PC-9 (cell line): ENCODE measurements at regions not wholly inside any gene's neighbourhood (a gene's known extent, or its start where the extent isn't known, plus 50 kb on each side); places are given as distances from the start of the nearest gene placed in this dataset.

Experiments
- BruUV-seq: library from RNA; stranded (reverse); fragments of 400-500 nt; replicated peaks from 2 replicates; lab custom pipeline; 2021; lab: Mats Ljungman, UMichigan
- CTCF ChIA-PET: fragments of 300-600 bp; sonication (Branson Sonifier 250); formaldehyde crosslinking; loops from one replicate; lab custom pipeline; 2022; ENCODE audit warnings: antibody characterized with exemption; lab: Charles Lee
- POLR2A ChIA-PET: fragments of 300-600 bp; sonication (Branson Sonifier 250); formaldehyde crosslinking; loops from one replicate; lab custom pipeline; 2022; ENCODE audit warnings: antibody characterized with exemption; ENCODE audit not compliant: unreplicated experiment; lab: Charles Lee
- DNase-seq, 2 experiments: peaks; one replicate each; pipeline versions ENCODE4 v3.0.0 to v3.0.0-alpha.2; 2015 to 2022; ENCODE audit warnings: mixed read lengths in 1 of 2
- H2AFZ ChIP-seq: fragments of 200-600 bp; sonication (generic); 2 replicates; pipeline ENCODE4 v1.8.1; 2017; ENCODE audit warnings: antibody characterized with exemption
- H3F3A ChIP-seq: fragments of 200-600 bp; sonication (generic); 2 replicates; pipeline ENCODE4 v1.8.1; 2017; ENCODE audit warnings: antibody characterized with exemption, mild to moderate bottlenecking, low read depth; ENCODE audit not compliant: insufficient read depth
- H3K27ac ChIP-seq: fragments of 200-600 bp; sonication (generic); 2 replicates; pipeline ENCODE4 v1.6.1; 2016; ENCODE audit warnings: mixed run types
- H3K27me3 ChIP-seq: fragments of 200-600 bp; sonication (generic); 2 replicates; pipeline ENCODE4 v1.6.1; 2016; ENCODE audit warnings: low read depth, mixed run types; ENCODE audit not compliant: insufficient read depth
- H3K36me3 ChIP-seq: fragments of 200-600 bp; sonication (generic); 2 replicates; pipeline ENCODE4 v1.6.1; 2016; ENCODE audit warnings: low read depth, mixed run types
- H3K4me1 ChIP-seq: fragments of 200-600 bp; sonication (generic); replicated peaks from 2 replicates; pipeline ENCODE4 v1.6.1; 2016; ENCODE audit warnings: mixed run types; ENCODE audit not compliant: insufficient read depth
- H3K4me2 ChIP-seq: fragments of 200-600 bp; sonication (generic); 2 replicates; pipeline ENCODE4 v1.6.1; 2017; ENCODE audit warnings: mixed run types
- H3K4me3 ChIP-seq: fragments of 200-600 bp; sonication (generic); 2 replicates; pipeline ENCODE4 v1.6.1; 2016; ENCODE audit warnings: mixed run types
- H3K79me2 ChIP-seq: fragments of 200-600 bp; sonication (generic); 2 replicates; pipeline ENCODE4 v1.6.1; 2017; ENCODE audit warnings: low read depth, mixed run types
- H3K9me2 ChIP-seq: fragments of 200-600 bp; sonication (generic); 2 replicates; pipeline ENCODE4 v1.8.1; 2017; ENCODE audit warnings: mild to moderate bottlenecking; ENCODE audit not compliant: insufficient read depth
- H3K9me3 ChIP-seq: fragments of 200-600 bp; sonication (generic); 2 replicates; pipeline ENCODE4 v1.8.1; 2016; ENCODE audit warnings: low read depth; ENCODE audit not compliant: insufficient read depth
- H4K20me1 ChIP-seq: fragments of 200-600 bp; sonication (generic); 2 replicates; pipeline ENCODE4 v1.8.1; 2017; ENCODE audit not compliant: insufficient read depth
- EZH2 ChIP-seq: fragments of 200-600 bp; sonication (generic); IDR thresholded peaks from 2 replicates; pipeline ENCODE4 v1.8.0; 2017; ENCODE audit warnings: antibody characterized with exemption, low read depth
- intact Hi-C: fragments of 100-400 bp; cut with micrococcal nuclease; formaldehyde crosslinking; loops from one replicate; pipeline ENCODE4 v1.10.0; 2022; ENCODE audit not compliant: unreplicated experiment
- TF ChIP-seq, protein P1 (sequence below): fragments of 200-600 bp; sonication (generic); conservative IDR thresholded peaks from 2 replicates; pipeline ENCODE4 v1.6.1; 2017; ENCODE audit warnings: mixed run types, antibody characterized with exemption, mild to moderate bottlenecking, moderate library complexity

DNA sequence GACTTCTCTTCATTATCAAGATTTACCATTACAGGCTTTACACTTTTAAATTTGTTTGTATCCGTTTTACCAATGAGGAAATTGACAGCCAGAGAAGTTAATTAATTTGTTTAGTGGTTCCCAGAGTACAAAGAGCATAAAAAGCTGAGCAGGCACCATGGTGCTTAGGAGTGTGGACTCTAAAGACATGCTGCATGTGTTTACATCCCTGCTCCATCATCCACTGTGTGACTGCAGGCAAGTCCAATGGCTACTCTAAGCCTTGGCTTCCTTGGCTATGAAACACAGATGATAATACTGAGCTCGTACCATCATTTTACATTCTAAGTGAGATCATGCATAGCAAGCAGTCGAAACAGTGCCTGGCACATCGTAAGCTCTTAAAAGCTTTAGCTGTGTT lies 108.0 kb upstream of the SLC35G4 start:
- Histone ChIP-seq H3K4me1 (0 out of 2 replicates have a peak, but pooled peaks cover 4% of the 10 kb centered on the region), H3K4me2 (no peak overlapping the region), H3K36me3 (no peaks in the 10 kb centered on the region), H3F3A (peaks cover 12% of the 10 kb centered on the region; the same call in 1 of the 2 replicates), H3K27me3 (no peaks in the 10 kb centered on the region), H2AFZ (no peak overlapping the region), H3K79me2 (no peaks in the 10 kb centered on the region), H3K27ac (no peak overlapping the region), H3K9me2 (no peaks in the 10 kb centered on the region), H3K4me3 (no peak overlapping the region), H3K9me3 (no peaks in the 10 kb centered on the region), H4K20me1 (no peaks in the 10 kb centered on the region)
- ChIA-PET POLR2A (no interaction called here), CTCF (no interaction called here)
- TF ChIP-seq, protein P1, sequence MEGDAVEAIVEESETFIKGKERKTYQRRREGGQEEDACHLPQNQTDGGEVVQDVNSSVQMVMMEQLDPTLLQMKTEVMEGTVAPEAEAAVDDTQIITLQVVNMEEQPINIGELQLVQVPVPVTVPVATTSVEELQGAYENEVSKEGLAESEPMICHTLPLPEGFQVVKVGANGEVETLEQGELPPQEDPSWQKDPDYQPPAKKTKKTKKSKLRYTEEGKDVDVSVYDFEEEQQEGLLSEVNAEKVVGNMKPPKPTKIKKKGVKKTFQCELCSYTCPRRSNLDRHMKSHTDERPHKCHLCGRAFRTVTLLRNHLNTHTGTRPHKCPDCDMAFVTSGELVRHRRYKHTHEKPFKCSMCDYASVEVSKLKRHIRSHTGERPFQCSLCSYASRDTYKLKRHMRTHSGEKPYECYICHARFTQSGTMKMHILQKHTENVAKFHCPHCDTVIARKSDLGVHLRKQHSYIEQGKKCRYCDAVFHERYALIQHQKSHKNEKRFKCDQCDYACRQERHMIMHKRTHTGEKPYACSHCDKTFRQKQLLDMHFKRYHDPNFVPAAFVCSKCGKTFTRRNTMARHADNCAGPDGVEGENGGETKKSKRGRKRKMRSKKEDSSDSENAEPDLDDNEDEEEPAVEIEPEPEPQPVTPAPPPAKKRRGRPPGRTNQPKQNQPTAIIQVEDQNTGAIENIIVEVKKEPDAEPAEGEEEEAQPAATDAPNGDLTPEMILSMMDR: no peak
- TF ChIP-seq EZH2: no peak
- BruUV-seq: no TSS peak
- intact Hi-C loops: no loop called here
- no peak for DNase-seq

- Histone ChIP-seq H3F3A (peaks cover 12% of the 10 kb centered on the region; the same call in 1 of the 2 replicates), H3K79me2 (no peaks in the 10 kb centered on the region), H2AFZ (no peak overlapping the region), H3K9me2 (no peaks in the 10 kb centered on the region), H3K36me3 (no peaks in the 10 kb centered on the region), H3K9me3 (no peaks in the 10 kb centered on the region), H4K20me1 (no peaks in the 10 kb centered on the region), H3K4me2 (no peak overlapping the region), H3K4me3 (no peak overlapping the region), H3K4me1 (0 out of 2 replicates have a peak, but pooled peaks cover 4% of the 10 kb centered on the region), H3K27me3 (no peaks in the 10 kb centered on the region), H3K27ac (no peak overlapping the region)
- CTCF ChIA-PET: no interaction called here
- no TSS peak for BruUV-seq
- intact Hi-C loops: no loop called here
- TF ChIP-seq EZH2: no peak
- POLR2A ChIA-PET: no interaction called here
- DNase-seq: peak; percentile 74 to 78
These were observed 109.0 kb upstream of the SLC35G4 start for GRCh38 chr18:11500153-11501122.

DNA sequence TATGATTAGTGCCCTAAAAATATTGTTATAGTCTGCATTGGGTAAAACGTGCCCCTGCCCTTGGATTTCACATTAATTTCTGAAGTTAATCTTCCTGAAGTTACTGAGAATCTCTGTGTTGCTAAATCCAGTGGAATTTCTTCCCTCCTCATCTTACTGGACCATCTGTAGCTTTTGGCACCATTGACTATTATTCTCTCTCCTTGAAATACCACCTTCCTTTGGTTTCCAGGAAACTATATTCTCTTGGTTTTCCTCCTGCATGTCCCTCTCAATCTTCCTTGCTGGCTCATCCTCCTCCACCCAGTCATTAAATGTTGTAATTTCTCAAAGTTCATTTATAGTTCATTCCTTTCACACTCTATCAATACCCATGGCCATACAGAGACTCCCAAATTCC lies 110.6 kb upstream of the SLC35G4 start:
- Histone ChIP-seq H3F3A (peaks cover 12% of the 10 kb centered on the region; the same call in 1 of the 2 replicates), H3K4me1 (0 out of 2 replicates have a peak, but pooled peaks cover 4% of the 10 kb centered on the region), H3K4me3 (no peak overlapping the region), H3K36me3 (no peaks in the 10 kb centered on the region), H3K27ac (no peak overlapping the region), H4K20me1 (no peaks in the 10 kb centered on the region), H3K9me3 (no peaks in the 10 kb centered on the region), H3K79me2 (no peaks in the 10 kb centered on the region), H3K9me2 (no peaks in the 10 kb centered on the region), H3K27me3 (no peaks in the 10 kb centered on the region), H2AFZ (no peak overlapping the region), H3K4me2 (no peak overlapping the region)
- intact Hi-C loops: no loop called here
- no peak for TF ChIP-seq EZH2
- TF ChIP-seq, protein P1: no peak
- ChIA-PET POLR2A (no interaction called here), CTCF (no interaction called here)
- no peak for DNase-seq
- BruUV-seq: no TSS peak
